A172 (cell line): ENCODE measurements at regions not wholly inside any gene's neighbourhood (a gene's known extent, or its start where the extent isn't known, plus 50 kb on each side); places are given as distances from the start of the nearest gene placed in this dataset.
"Not testable (repeated sequence)": the region's sequence is repeated elsewhere in the genome, so short reads cannot be mapped to it uniquely, and the experiment has no call there.

ENCODE experiments used
- DNase-seq: peaks from one replicate; pipeline ENCODE4 v3.0.0-alpha.2; 2015; ENCODE audit warnings: low spot score

- DNase-seq, result no peak
Observed at GRCh38 chr6:169014211-169015197, 239.1 kb downstream of the THBS2 start.

DNA sequence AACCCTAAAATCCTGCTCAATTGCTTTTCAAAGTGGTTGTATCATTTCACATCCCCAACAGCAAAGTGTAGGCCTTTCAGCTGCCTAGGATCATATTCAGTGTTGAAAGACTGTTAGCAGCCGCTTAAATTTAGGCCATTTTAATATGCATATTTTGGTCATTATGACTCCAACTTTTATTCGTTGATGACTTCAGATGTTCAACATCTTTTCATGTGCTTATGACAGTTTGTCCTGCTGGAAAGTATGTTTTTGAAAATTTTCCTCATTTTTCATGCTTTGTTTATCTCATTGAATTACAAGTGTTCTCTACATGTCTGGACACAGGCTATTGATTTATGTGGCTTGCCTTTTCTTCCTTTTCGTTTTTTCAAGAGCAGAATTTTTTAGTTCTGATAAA is 244.0 kb downstream of the THBS2 start:
- no peak for DNase-seq

DNA sequence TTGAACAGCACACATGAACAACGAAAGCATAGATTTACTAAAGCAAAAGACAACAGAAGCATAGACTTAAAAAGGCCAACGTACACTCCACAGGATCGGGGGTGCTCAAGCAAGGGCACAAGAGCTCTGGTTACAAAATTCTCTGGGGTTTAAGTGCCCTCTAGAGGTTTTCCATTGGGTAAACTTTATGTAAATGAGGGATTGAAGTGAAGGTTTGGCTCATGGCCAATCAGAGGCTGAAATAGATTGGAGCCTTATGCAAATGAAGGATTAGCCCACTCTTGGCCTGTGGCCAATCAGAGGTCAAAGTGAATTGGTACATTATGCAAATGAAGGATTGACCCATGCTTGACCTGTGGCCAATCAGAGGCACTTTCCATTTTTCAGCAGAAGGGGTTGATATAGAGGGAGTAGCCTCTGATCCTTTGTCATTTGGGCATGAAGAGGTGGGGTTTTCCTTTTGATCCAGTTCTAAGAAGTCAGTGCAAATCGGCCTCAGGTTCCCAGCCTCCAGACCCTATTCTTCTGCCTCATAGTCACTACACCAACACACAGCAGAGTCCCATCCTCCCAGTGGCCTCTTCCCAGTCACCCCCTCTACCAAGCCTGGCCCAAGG is 244.9 kb downstream of the THBS2 start:
- DNase-seq, result no peak

DNA sequence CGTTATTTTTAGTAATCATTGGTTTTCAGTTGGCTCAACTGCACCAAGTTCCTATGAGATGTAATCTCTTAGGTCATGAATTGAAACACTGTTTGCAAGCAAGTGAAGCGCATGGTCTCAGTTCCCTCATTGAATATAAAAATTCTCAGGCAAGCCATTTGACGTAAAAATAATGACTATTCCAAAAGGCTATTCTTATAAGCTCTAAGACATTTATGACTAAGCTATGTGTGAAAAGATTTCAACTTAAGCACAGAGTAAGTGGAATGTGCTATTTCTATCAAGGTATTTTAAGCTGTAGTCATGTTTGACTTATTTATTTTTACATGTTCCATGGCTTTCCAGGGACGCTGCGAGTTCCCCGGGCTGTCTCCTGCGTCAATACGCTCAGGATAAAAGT is 248.5 kb downstream of the THBS2 start:
- DNase-seq, result no peak

DNA sequence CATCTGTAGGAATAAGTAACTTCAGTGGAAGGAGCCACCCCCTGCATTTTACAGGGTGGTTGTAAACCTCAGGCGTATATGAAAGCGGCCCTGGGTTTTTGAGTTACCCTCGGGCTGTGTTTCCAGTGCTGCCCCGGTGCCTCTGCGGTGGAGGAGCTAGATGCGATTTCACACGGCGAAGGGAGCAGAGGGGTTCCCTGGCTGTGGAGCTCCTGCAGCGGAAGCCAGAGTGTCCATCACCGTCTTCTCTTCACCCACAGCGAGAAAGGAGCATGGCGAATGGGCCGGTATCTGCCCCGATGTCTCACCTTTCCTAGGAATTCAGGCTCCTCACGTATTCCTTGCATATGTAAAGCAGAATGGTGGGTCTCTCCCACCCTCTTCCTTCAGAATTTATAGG is 253.6 kb downstream of the THBS2 start:
- DNase-seq, result no peak

- peak; percentile 43 for DNase-seq
Observed at GRCh38 chr6:168999392-168999791, 254.3 kb downstream of the THBS2 start.

DNA sequence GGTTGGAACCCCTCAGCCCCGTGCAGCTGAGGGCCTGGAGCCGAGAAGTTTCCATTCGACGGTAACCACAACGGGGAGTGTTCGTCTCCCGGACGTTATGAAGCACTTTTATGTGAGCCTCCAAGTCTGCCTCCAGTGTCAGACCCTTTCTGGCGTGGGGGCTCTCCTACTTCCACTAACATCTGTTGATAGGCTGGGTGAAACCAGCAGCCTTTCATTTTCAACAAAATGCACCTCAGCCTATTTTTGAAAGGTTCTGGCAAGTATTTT is 257.4 kb downstream of the THBS2 start:
- no peak for DNase-seq

- DNase-seq, result no peak
Observed at GRCh38 chr6:168995526-168996355, 257.9 kb downstream of the THBS2 start.

DNA sequence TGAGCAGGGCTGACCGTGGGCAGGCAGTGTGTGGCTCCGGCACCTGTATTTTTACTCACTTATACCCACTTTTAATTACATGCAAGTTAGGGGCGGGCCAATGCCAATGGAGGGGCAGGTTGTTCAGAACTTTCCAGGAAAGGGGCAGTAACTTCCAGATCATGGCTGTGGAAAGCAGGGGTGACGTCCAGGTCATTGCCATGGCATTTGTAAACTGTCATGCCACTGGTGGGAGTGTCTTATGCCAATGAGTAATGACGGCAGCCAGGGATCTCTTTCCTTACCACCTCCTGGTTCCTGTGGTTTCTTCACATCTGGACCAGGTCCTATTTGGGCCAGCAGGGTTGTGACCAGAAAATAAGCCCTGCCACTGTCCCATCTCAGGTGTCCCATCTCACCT is 258.7 kb downstream of the THBS2 start:
- peak; percentile 21 for DNase-seq

- DNase-seq, result no peak
Observed at GRCh38 chr6:168992446-168993144, 261.1 kb downstream of the THBS2 start.

- not testable (repeated sequence) for DNase-seq
Observed at GRCh38 chr6:168991695-168992094, 262.0 kb downstream of the THBS2 start.

- no peak for DNase-seq
Observed at GRCh38 chr6:168990019-168990751, 263.5 kb downstream of the THBS2 start.

DNA sequence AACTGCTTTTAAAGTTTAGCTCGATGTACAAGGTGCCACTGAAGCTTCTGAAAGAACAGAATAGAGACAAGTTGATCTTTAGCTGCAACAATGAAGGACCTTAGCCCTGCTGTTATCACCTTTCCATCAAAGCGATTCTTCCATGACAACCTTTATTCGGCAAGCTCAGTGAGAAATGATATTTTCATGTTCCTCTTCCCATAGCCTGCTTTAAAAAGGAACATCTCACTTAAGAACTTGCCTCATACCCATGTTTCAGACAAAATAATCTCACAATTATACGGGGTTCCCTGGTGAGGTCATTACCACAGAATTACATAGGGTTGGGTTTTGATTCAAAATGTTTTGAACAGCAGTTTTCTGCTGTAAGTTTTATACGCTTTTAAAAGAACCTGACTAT is 264.2 kb downstream of the THBS2 start:
- no peak for DNase-seq

GRCh38 chr6:168988801-168989200 is 264.8 kb downstream of the THBS2 start:
- DNase-seq, result no peak

DNA sequence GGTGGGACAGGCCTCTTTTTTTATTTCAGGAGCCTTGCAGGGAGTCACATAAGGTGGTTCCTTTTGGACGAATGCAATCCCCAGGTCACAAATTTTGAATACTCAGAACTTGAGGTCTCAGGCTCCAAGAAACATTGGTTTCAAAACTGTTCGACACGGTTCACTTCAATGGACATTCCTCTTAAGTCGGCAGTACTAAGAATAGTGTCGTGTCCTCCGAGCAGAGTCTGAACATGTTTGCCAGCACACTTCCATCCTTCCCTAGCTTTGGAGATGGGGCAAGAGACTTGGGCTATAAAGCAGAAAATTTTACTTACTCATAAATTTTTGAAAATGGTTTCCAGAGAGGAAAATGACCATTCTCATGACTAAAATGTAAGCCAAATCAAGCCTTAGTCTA is 265.4 kb downstream of the THBS2 start:
- no peak for DNase-seq

DNA sequence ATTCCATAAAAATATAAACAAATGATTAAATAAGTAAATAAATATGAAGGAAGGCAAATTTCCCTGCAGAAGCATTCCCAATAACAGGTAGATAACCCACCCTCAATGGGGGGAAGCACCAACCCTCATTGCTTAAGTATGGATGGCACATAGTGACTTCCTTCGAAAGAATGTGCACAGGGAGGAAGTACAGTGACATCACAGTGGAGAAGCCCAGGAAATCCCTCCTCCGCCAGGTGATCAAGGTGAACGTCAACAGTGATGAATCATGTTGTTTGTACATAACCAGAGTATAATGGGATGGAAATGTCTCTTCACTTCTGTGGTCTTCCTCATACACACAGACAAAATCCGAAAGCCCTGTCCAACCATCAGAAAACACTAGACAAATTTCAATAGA is 267.9 kb downstream of the THBS2 start:
- no peak for DNase-seq

DNA sequence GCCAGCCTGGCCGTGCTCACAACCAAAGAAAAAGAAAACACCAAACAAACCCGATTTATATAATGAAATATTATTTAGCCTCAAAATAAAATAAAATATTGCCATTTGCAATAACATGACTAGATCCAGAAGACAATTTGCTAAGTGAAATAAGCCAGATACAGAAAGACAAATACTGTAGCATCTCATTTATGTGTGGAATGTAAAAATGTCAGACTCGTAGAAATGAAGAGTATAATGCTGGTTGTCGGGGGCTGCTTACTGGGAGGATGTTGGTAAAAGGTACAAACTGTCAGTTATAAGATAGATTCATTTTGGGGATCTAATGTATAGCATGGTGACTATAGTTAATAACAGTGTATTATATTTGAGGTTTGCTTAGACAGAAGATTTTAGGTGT is 269.7 kb downstream of the THBS2 start:
- no peak for DNase-seq

DNA sequence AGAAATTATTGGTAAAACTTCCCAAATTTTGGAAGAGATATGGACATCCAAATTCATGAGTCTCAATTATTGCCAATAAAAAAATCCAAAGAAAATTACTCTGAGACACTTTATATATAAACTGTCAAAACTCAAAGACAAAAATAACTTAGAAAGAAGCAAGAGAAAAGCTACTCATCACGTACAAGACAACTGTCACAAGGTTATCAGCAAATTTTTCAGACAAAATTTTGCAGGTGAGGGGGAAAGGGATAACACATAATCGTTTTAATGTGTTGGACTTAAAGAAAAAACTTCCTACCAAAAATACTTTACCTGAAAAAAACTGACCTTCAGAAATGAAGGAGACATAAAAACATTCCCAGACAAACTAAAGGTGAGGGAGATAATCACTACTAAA is 272.5 kb downstream of the THBS2 start:
- DNase-seq, result no peak

DNA sequence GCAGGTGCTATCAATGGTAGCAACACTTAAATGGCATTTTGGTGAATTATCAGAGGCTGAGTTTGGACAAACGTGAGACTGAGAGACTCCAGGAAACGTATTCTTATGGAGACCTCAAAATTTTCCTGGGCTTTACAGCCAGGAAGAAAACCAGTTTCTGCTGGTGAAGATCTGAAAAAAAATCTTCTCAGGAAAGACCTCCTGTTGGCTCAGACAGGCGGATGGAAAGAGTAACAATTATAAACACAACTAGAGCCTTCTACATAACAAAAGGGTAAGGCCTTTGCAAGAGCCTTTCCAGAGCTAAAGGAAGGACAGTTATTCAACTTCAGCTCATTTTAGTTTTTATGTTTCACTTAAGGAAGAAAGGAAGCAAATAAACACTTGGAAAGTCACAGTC is 274.4 kb downstream of the THBS2 start:
- no peak for DNase-seq

DNA sequence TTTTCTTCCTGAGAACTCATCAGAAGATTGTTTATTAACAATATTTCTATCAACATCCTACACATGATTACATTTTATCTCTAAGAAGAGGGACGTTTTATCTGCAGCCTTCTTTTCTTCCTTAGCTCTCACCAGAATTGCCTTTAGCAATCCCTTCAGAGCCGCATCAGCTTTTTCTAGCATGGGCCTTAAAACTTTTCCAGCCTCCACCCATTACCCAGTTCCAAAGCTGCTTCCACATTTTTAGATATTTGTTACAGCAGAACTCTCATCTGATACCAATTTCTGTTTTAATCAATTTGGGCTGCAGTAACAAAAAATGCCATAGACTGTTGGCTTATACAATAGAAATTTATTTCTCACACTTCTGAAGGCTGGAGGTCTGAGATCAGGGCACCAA is 281.5 kb downstream of the THBS2 start:
- no peak for DNase-seq

DNA sequence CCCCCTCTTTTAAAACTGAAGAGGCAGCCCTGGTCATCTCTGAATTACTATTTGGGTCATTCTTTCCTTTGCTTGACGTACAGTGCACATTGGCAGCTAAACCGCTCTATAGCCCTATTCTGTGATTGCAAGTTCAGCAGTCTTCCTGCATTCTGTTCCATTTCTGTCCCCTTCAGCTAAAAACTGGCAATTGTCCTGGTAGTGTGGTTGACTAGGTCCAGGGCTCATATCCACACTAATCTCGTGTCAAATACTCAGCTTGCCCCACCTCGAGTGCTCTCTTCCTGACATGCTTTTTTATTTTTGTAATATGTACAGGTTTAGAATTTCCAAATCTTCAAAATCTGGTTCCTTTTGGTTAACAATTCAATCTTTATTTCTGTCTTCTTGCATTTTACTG is 282.1 kb downstream of the THBS2 start:
- DNase-seq, result no peak
